Midbrain (tissue), 1 donor: ENCODE measurements at regions not wholly inside any gene's neighbourhood (a gene's known extent, or its start where the extent isn't known, plus 50 kb on each side); places are given as distances from the start of the nearest gene placed in this dataset.

ENCODE experiments used
- DNase-seq: peaks from one replicate; lab custom pipeline; 2025; lab: John Stamatoyannopoulos, UW

GRCh38 chr14:85466678-85467077 is 63.3 kb upstream of the FLRT2 start:
- DNase-seq: no peak

- DNase-seq: no peak
These were observed 61.1 kb upstream of the FLRT2 start for GRCh38 chr14:85468816-85469215.

- no peak for DNase-seq
These were observed 58.8 kb upstream of the FLRT2 start for GRCh38 chr14:85471156-85471555.

GRCh38 chr14:85471744-85472143 is 58.2 kb upstream of the FLRT2 start:
- DNase-seq: no peak

GRCh38 chr14:85474431-85474830 is 55.5 kb upstream of the FLRT2 start:
- no peak for DNase-seq

GRCh38 chr14:85475113-85475512 is 54.8 kb upstream of the FLRT2 start:
- DNase-seq: no peak

- no peak for DNase-seq
These were observed 50.6 kb upstream of the FLRT2 start for GRCh38 chr14:85479306-85479705.

GRCh38 chr14:85479771-85480170 is 50.2 kb upstream of the FLRT2 start:
- no peak for DNase-seq
